ENCODE measurements at regions not wholly inside any gene's neighbourhood (a gene's known extent, or its start where the extent isn't known, plus 50 kb on each side); places are given as distances from the start of the nearest gene placed in this dataset.

DNA sequence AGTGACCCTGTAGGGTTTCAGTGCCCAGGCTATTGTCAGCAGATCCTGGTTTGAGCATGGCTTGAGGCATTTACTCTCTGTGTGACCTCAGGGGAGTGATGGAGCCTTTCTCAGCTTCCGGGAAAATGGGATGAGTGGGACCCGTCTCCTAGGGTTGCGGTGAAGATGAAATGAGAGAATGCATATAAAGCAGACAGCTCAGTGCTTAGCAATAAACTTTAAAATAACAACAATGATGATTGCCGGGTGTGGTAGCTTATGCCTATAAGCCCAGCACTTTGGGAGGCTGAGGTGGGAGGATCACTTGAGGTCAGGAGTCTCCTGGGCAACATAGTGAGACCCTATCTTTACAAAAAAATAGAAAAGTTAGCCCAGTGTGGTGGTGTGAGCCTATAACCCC is 106.0 kb upstream of the MTHFD1L start:
- TF ChIP-seq, protein P1, sequence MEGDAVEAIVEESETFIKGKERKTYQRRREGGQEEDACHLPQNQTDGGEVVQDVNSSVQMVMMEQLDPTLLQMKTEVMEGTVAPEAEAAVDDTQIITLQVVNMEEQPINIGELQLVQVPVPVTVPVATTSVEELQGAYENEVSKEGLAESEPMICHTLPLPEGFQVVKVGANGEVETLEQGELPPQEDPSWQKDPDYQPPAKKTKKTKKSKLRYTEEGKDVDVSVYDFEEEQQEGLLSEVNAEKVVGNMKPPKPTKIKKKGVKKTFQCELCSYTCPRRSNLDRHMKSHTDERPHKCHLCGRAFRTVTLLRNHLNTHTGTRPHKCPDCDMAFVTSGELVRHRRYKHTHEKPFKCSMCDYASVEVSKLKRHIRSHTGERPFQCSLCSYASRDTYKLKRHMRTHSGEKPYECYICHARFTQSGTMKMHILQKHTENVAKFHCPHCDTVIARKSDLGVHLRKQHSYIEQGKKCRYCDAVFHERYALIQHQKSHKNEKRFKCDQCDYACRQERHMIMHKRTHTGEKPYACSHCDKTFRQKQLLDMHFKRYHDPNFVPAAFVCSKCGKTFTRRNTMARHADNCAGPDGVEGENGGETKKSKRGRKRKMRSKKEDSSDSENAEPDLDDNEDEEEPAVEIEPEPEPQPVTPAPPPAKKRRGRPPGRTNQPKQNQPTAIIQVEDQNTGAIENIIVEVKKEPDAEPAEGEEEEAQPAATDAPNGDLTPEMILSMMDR (IDR thresholded peaks at IDR 0.05; ENCODE audit: insufficient read depth, low read depth, low read length) = no peak
- no peak for TF ChIP-seq EZH2 (IDR thresholded peaks at IDR 0.05; ENCODE audit: insufficient read depth, low read length)
